ENCODE measurements at regions not wholly inside any gene's neighbourhood (a gene's known extent, or its start where the extent isn't known, plus 50 kb on each side); places are given as distances from the start of the nearest gene placed in this dataset.
"Not testable (repeated sequence)": the region's sequence is repeated elsewhere in the genome, so short reads cannot be mapped to it uniquely, and the experiment has no call there.

- Histone ChIP-seq H3K27ac (no peak overlapping the region), H3K36me3 (ENCODE audit: insufficient read depth in 1 of 2, low read depth in 1 of 2) (no peaks in the 10 kb centered on the region), H3K9me3 (no peaks in the 10 kb centered on the region), H3K4me3 (no peak overlapping the region), H3K4me1 (no peaks in the 10 kb centered on the region), H3K27me3 (ENCODE audit: insufficient read depth in 3 of 3, low read length in 2 of 3) (no peaks in the 10 kb centered on the region)
- ATAC-seq (no peak), DNase-seq (no peak)
- TF ChIP-seq CTCF (IDR thresholded peaks at IDR 0.05), result no peak
- intact Hi-C loops (cut with DNase I), result no loop called here
These were observed 866.1 kb upstream of the ADGRB3 start for GRCh38 chr6:67768972-67769371.

- H3K9me3 ChIP-seq; DNase-seq; H3K27me3 ChIP-seq (ENCODE audit: insufficient read depth in 3 of 3, low read length in 2 of 3); H3K4me1 ChIP-seq; ATAC-seq; H3K36me3 ChIP-seq (ENCODE audit: insufficient read depth in 1 of 2, low read depth in 1 of 2); H3K4me3 ChIP-seq; H3K27ac ChIP-seq; intact Hi-C loops (cut with DNase I): not testable (repeated sequence)
- 80 to 84% (median 81%) methylated on average over 4 of the region's 4 CpGs for WGBS, 3 donors
These were observed 867.8 kb upstream of the ADGRB3 start for GRCh38 chr6:67767046-67767822.

GRCh38 chr6:67766057-67766456 lies 869.0 kb upstream of the ADGRB3 start:
- ATAC-seq (no peak), DNase-seq (no peak)
- Histone ChIP-seq H3K4me3 (no peak overlapping the region), H3K9me3 (no peaks in the 10 kb centered on the region), H3K4me1 (no peaks in the 10 kb centered on the region), H3K27me3 (ENCODE audit: insufficient read depth in 3 of 3, low read length in 2 of 3) (no peaks in the 10 kb centered on the region), H3K36me3 (ENCODE audit: insufficient read depth in 1 of 2, low read depth in 1 of 2) (no peaks in the 10 kb centered on the region), H3K27ac (no peak overlapping the region)
- intact Hi-C loops (cut with DNase I), result no loop called here
- 4 to 11% (median 8%) methylated on average over 1 of the region's 1 CpG for whole genome bisulfite sequencing, 3 donors
- TF ChIP-seq CTCF (IDR thresholded peaks at IDR 0.05), result no peak

- intact Hi-C loops (cut with DNase I), result no loop called here
- H3K4me1 ChIP-seq, result no peaks in the 10 kb centered on the region
- DNase-seq (no peak), ATAC-seq (no peak)
- no peak overlapping the region for H3K27ac ChIP-seq
- no peaks in the 10 kb centered on the region for H3K9me3 ChIP-seq
- H3K27me3 ChIP-seq (ENCODE audit: insufficient read depth in 3 of 3, low read length in 2 of 3), result no peaks in the 10 kb centered on the region
- H3K36me3 ChIP-seq (ENCODE audit: insufficient read depth in 1 of 2, low read depth in 1 of 2), result no peaks in the 10 kb centered on the region
- H3K4me3 ChIP-seq, result no peak overlapping the region
- TF ChIP-seq CTCF (IDR thresholded peaks at IDR 0.05), result no peak
- 54 to 61% (median 58%) methylated on average over 1 of the region's 1 CpG for WGBS, 3 donors
These were observed 876.1 kb upstream of the ADGRB3 start for GRCh38 chr6:67759001-67759400.

GRCh38 chr6:67757465-67758033 lies 877.5 kb upstream of the ADGRB3 start:
- ATAC-seq (no peak), DNase-seq (no peak)
- no peak for TF ChIP-seq CTCF (IDR thresholded peaks at IDR 0.05)
- intact Hi-C loops (cut with DNase I), result no loop called here
- H3K4me1 ChIP-seq, result no peaks in the 10 kb centered on the region
- H3K36me3 ChIP-seq (ENCODE audit: insufficient read depth in 1 of 2, low read depth in 1 of 2), result no peaks in the 10 kb centered on the region
- no peak overlapping the region for H3K4me3 ChIP-seq
- no peaks in the 10 kb centered on the region for H3K9me3 ChIP-seq
- 55 to 59% (median 58%) methylated on average over 3 of the region's 3 CpGs for WGBS, 3 donors
- no peaks in the 10 kb centered on the region for H3K27me3 ChIP-seq (ENCODE audit: insufficient read depth in 3 of 3, low read length in 2 of 3)
- no peak overlapping the region for H3K27ac ChIP-seq
